RPMI7951 (cell line): ENCODE measurements at regions not wholly inside any gene's neighbourhood (a gene's known extent, or its start where the extent isn't known, plus 50 kb on each side); places are given as distances from the start of the nearest gene placed in this dataset.

Experiments used
- DNase-seq: peaks from one replicate; pipeline ENCODE4 v3.0.0-alpha.2; 2012; ENCODE audit warnings: low read depth

- DNase-seq: no peak
Observed at GRCh38 chr2:53536583-53537361, 230.8 kb upstream of the CHAC2 start.

DNA sequence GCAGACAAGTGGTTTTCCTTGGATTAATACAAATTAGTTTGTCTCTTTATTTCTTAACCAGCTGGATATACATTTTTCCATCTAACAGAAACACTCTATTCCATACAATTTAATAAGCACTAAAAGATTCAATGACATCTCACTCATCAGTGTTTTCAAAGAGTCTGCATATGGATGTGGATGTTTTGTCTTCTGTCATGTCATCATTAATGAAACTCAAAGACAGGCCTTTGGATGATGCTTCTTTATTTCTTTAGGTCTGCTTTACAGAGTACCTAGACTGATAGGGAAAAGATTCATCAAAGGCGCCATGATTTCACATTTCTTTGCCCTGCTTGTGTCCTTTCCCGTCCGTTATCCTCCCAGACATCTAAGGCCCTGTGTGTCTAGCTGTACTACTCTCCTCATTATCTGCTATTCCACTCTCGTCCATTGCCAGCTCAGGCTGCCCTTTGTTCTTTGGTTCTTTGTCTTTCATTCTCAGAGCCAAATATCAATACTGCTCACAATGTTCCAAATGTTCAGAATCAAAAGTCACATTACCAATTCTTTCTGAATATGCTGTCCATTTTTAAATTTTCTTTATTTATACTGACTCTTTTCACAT lies 232.3 kb upstream of the CHAC2 start:
- no peak for DNase-seq

GRCh38 chr2:53530126-53530525 lies 237.5 kb upstream of the CHAC2 start:
- no peak for DNase-seq

GRCh38 chr2:53527056-53527455 lies 240.5 kb upstream of the CHAC2 start:
- no peak for DNase-seq

DNA sequence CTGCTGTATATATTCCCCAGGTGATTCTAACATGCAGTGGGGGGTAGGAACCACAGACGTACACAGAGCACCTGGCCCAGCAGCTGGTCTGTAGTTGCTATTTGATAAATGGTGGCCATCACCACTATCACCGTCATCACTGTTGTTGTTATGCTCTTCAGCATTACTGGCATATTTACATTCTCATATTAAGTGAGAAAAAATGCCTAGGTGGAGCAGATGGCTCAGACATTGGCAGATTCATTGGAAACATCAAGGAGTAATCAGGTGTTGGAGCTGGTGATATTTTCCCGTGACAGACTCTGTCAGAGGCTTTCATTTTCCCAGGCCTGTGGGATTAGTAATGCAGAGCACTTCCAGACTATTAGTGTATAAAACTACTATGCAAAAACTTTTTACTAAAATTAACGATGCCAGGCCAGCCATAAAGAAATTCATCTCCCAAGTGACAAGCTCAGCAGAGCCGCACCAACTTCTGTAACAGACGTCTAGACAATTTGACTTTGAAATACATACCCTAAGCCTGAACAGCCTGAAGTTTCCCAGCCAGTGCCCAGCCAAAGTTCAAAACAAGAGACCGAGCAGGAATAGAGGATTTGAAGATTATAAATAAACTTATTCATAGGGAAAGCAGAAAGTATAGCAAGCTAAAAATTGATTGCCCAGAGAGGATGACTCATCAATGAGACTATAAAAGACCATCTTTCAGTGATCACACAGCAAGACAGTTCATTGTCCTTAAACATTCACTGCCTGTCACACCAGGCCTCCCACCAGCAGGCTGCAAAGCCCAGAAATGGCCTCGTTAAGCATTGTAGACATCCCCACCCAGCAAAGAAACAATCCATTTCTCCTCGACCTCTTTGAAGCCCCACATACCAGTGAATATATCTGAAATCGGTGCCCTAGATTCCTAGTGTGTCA lies 247.4 kb upstream of the CHAC2 start:
- peak; percentile 18 for DNase-seq

DNA sequence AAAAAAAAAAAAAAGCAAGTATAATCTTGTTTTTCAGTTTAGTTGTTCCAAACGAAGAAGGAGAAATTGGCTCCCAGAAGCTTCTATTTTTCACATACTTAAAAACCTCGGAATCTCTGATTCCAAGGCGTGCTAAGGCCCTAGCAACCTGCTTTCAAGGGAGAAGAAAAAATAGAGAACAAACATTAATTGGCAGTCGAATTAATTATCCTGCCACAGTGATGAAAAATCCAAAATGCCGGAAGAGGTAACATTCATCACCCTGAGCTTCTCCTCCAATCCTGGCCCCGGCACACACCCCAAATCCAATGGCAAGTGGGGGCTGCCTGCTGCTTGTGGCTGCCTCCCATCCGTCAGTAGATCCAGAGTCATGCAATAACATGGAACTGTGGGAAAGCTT lies 250.2 kb upstream of the CHAC2 start:
- DNase-seq: no peak

GRCh38 chr2:53516650-53517049 lies 251.0 kb upstream of the CHAC2 start:
- DNase-seq: no peak

DNA sequence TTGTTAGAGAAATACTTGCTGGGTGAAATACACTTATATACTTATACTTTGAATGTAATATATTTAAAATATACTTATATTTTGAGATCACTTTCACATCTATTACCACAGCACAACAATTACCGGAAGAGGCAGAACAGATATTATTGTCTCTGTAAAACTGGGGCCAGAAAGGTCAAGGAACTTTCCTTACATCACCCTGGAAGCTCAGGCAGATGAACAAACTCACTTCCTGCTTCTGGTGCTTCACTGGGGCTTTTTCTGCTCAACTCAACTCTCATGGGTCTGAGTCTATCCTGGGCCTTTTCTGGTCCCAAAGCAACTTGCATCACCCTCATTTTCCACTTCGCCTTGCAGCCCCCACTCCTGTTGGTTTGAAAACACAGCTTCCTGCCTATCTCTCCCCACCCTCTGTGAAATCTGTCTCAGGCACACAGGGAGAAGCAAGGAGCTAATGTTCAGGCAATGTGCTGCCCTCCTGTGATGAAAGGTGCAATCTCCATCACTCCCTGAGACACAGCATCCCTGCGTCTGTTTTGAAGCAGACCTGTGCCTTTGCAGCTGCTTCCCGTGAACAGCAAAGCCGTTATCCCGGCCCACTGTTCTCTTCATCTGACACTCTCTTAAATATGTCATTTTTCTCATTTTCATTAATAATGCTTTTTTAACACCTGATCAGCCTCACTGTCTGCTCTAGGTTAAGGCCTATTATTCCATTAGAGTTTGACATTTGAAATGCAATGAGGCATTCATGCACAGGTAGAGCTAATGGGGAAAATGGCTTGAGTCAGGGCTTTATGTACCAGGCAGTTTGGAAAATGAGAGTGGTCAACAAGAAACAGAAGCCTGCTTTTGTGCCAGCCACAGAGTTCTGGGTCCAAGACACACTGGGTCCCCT lies 251.9 kb upstream of the CHAC2 start:
- no peak for DNase-seq

- no peak for DNase-seq
Observed at GRCh38 chr2:53513167-53513666, 254.4 kb upstream of the CHAC2 start.

DNA sequence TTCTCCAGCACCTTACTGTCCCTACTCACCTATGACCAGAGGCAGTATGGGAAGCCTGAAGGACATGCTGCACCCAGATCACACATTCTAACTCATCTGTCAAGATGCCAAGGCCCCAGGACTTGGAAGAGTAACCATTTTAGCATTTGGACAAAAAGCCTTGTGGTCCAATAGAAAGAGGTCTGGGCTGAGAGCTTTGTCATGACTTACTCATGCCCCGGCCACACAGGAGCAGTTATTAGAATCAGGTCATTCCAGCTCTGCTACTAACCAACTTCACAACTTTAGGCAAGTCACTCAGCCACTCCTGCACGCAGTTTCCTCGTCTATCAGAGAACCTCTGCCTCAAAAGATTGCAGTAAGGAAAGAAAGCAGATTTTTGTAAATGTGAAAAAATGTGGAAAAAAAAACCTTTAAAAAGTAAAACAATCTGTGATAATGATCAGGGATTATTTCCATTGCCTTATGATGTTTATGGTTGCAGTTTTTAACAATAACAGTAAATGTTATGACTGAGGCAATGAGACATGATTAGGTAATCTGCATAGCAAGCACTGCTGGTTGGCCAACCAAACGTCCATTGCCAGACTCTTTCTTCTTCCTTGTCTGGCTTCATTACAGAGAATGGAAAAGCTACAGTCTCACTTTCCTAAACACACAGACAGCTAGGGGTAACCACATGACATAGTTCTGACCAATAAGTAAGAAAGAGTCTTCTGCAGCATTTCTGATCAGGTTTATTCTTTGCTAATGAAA lies 255.4 kb upstream of the CHAC2 start:
- peak; percentile 34 for DNase-seq

DNA sequence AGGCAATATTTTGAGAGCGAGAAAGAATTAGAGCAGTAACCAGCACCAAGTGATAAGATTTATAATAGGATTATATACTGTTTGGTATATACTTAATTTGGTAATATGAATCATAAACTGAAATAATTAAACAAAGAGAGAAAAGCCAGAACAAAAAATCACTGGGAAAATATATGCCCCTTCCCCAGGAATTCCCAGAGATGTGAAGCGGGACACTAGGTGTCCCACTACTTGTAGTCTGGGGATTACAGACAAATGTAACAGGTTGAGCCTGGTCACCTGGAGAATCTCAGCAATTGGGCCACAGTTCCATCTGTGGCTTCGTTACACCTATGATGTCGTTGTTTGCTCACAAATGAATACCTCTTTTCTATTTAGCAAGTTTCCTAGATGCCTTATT lies 256.1 kb upstream of the CHAC2 start:
- DNase-seq: no peak

DNA sequence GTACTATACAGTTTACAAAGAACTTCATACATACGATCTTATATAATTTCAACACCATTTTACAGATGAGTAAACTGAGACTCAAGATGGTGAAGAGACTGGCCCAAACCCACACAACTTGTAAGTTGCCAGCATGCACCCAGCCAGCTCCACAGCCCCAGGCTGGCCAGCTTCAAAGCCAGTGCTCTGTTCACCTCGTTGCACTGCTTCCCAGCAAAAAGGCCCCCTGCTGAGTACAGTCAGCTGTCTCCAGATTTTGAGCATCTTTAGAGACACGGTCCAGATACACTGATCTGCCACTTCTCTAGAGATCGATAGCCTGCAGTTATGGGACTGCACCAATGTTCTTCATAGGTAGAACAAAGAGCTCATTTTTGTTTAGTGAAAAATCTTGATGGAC lies 257.2 kb upstream of the CHAC2 start:
- DNase-seq: no peak

DNA sequence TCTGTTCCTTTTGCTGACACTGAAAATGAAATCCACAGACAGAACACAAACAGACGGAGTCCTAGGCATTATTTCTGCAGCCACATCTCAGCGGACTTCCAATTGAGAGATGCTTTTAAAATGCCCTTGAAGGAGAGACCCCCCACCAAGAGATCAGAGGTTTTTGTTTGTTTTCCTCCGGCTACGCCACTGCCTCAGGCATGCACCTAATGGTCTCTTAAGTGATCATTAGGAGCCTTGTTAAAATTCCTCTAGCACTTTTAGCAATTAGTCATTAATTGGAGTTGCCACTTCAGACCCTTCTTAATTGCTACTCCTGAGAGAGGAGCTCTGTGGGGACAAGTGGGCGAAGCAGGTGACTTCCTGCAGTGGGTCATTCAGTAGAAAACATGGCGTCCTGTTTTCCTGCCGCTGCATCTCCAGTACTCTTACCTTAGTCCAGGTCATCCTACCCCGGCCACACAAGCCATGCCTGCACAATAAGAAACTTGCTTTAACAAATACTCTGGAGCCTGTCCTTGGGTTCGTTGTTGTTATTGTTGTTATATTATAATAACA lies 257.7 kb upstream of the CHAC2 start:
- DNase-seq: no peak

- peak; percentile 5 for DNase-seq
Observed at GRCh38 chr2:53508667-53509066, 258.9 kb upstream of the CHAC2 start.

- peak; percentile 38 for DNase-seq
Observed at GRCh38 chr2:53507070-53507469, 260.5 kb upstream of the CHAC2 start.

DNA sequence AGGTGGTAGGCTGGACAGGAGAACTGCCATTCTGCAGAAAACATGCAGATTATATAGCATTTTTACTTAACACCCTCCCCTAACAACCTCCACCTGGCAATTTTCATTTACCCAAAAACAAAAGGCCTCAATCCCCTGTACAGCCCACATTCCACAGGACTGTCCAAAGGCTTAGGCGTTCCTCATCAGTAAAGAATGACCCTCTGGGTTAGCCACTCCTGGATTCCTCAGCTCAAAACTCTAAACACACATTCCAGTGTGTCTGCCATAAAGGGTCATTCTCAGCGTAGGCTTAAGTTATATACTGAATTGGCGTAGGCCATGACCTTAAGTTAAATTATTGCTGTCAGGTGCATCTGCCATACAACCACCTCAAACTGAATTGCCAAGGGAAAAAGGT lies 261.8 kb upstream of the CHAC2 start:
- DNase-seq: no peak

- no peak for DNase-seq
Observed at GRCh38 chr2:53504507-53504906, 263.1 kb upstream of the CHAC2 start.

- no peak for DNase-seq
Observed at GRCh38 chr2:53500181-53500580, 267.4 kb upstream of the CHAC2 start.

DNA sequence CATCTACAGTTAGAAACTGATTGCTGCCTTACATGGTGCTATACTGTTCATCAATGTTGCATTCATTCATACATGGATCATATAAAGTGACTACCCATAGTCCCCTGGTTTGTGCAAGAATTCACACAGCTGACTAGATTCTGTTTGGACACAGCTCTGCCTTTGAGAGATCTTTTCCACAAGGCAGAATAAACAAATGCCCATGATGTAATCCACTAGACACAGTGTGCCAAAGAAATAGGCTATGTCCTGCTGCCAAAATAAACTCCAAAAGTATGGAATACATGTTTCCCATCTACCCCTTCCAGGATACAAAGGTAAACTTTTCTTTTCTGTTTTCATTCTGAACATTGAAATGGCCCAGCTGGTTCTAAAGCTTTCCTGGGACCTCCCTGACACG lies 269.4 kb upstream of the CHAC2 start:
- DNase-seq: no peak

DNA sequence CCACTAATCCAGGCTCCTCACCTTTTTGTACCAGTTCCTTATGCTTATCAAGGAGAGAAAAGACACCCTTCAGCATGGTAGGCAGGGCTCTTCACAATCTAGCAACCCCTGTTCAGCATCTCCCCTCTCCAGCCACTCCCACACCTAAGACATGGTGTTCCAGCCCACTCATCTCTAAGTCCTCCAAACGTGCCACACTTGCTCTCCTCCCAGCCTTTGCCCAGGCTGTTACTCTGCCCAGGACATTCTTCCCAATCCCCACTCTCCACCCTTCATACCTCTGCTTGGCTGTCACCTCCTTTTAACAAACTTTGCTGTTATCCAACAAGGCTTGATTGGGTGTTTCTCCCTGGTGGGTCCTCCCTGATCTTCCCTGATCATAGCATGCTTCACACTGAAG lies 270.6 kb upstream of the CHAC2 start:
- DNase-seq: no peak
